ENCODE measurements at regions not wholly inside any gene's neighbourhood (a gene's known extent, or its start where the extent isn't known, plus 50 kb on each side); places are given as distances from the start of the nearest gene placed in this dataset.

GRCh38 chr5:30103452-30104202 lies 1089.9 kb upstream of the CDH6 start:
- Mint-ChIP-seq H3K27me3 (no peaks in the 10 kb centered on the region), H3K27ac (peak overlapping the region in 1 of 7 donors; percentile 13), H3K36me3 (no peaks in the 10 kb centered on the region), H3K9me3 (peaks cover 4 to 11% (median 7%) of the 10 kb centered on the region in 8 donors), H3K4me3 (no peak overlapping the region), H3K4me1 (no peaks in the 10 kb centered on the region)
- intact Hi-C loops (cut with micrococcal nuclease) = no loop called here
- Histone ChIP-seq H3K27ac (ENCODE audit: low read depth, low read length) (no peak overlapping the region), H3K27me3 (ENCODE audit: insufficient read depth, low read length) (no peaks in the 10 kb centered on the region), H3K9me3 (ENCODE audit: control insufficient read depth in 1 of 2, low read length in 2 of 2) (no peaks in the 10 kb centered on the region), H3K36me3 (ENCODE audit: insufficient read depth, low read length) (no peaks in the 10 kb centered on the region), H3K4me1 (ENCODE audit: insufficient read depth, low read length) (no peaks in the 10 kb centered on the region), H3K4me3 (ENCODE audit: low read length in 2 of 2) (no peak overlapping the region)
- POLR2A ChIA-PET (ENCODE audit: partially characterized antibody) = no interaction called here
- DNase-seq = no peak
- CTCF ChIA-PET (ENCODE audit: partially characterized antibody) = interaction anchor here (1.0 kb wide), 1 partner anchor 15 kb away, joined by 3 read pairs; no protein-coding TSS in a partner anchor

- ChIA-PET POLR2A (ENCODE audit: partially characterized antibody) (no interaction called here), CTCF (ENCODE audit: partially characterized antibody) (interaction anchor here (1.0 kb wide), 1 partner anchor 15 kb away, joined by 3 read pairs; no protein-coding TSS in a partner anchor)
These were observed 1090.4 kb upstream of the CDH6 start for GRCh38 chr5:30103052-30103451.

GRCh38 chr5:30102185-30102584 lies 1091.3 kb upstream of the CDH6 start:
- no peak overlapping the region for H3K4me3 Mint-ChIP-seq
- Histone ChIP-seq H3K36me3 (ENCODE audit: insufficient read depth, low read length) (no peaks in the 10 kb centered on the region), H3K9me3 (ENCODE audit: control insufficient read depth in 1 of 2, low read length in 2 of 2) (no peaks in the 10 kb centered on the region), H3K4me1 (ENCODE audit: insufficient read depth, low read length) (no peaks in the 10 kb centered on the region), H3K4me3 (ENCODE audit: low read length in 2 of 2) (no peak overlapping the region), H3K27ac (ENCODE audit: low read depth, low read length) (no peak overlapping the region), H3K27me3 (ENCODE audit: insufficient read depth, low read length) (no peaks in the 10 kb centered on the region)
- no peaks in the 10 kb centered on the region for H3K36me3 Mint-ChIP-seq
- H3K4me1 Mint-ChIP-seq = no peaks in the 10 kb centered on the region
- no peak for DNase-seq
- H3K27ac Mint-ChIP-seq = no peak overlapping the region
- H3K27me3 Mint-ChIP-seq = no peaks in the 10 kb centered on the region
- CTCF ChIA-PET (ENCODE audit: partially characterized antibody) = no interaction called here
- POLR2A ChIA-PET (ENCODE audit: partially characterized antibody) = no interaction called here
- intact Hi-C loops (cut with micrococcal nuclease) = no loop called here
- peaks cover 0 to 12% (median 7%) of the 10 kb centered on the region in 8 donors for H3K9me3 Mint-ChIP-seq

More at GRCh38 chr5:30103052-30103451, 1090.4 kb upstream of the CDH6 start:
- H3K4me3 ChIP-seq (ENCODE audit: low read length in 2 of 2) = no peak overlapping the region
- no peaks in the 10 kb centered on the region for H3K36me3 Mint-ChIP-seq
- no peak overlapping the region for H3K27ac Mint-ChIP-seq
- DNase-seq = no peak
- intact Hi-C loops (cut with micrococcal nuclease) = no loop called here
- H3K27ac ChIP-seq (ENCODE audit: low read depth, low read length) = no peak overlapping the region
- H3K27me3 Mint-ChIP-seq = no peaks in the 10 kb centered on the region
- H3K4me1 ChIP-seq (ENCODE audit: insufficient read depth, low read length) = no peaks in the 10 kb centered on the region
- peaks cover 4 to 9% (median 6%) of the 10 kb centered on the region in 8 donors for H3K9me3 Mint-ChIP-seq
- no peak overlapping the region for H3K4me3 Mint-ChIP-seq
- H3K4me1 Mint-ChIP-seq = no peaks in the 10 kb centered on the region
- H3K9me3 ChIP-seq (ENCODE audit: control insufficient read depth in 1 of 2, low read length in 2 of 2) = no peaks in the 10 kb centered on the region
- H3K36me3 ChIP-seq (ENCODE audit: insufficient read depth, low read length) = no peaks in the 10 kb centered on the region
- no peaks in the 10 kb centered on the region for H3K27me3 ChIP-seq (ENCODE audit: insufficient read depth, low read length)

GRCh38 chr5:30100929-30101328 lies 1092.6 kb upstream of the CDH6 start:
- H3K27ac ChIP-seq (ENCODE audit: low read depth, low read length) = no peak overlapping the region
- Mint-ChIP-seq H3K4me1 (no peaks in the 10 kb centered on the region), H3K4me3 (no peak overlapping the region), H3K36me3 (no peaks in the 10 kb centered on the region), H3K9me3 (peaks cover 0 to 15% (median 6%) of the 10 kb centered on the region in 8 donors), H3K27me3 (no peaks in the 10 kb centered on the region), H3K27ac (no peak overlapping the region)
- intact Hi-C loops (cut with micrococcal nuclease) = no loop called here
- ChIA-PET CTCF (ENCODE audit: partially characterized antibody) (no interaction called here), POLR2A (ENCODE audit: partially characterized antibody) (no interaction called here)
- H3K36me3 ChIP-seq (ENCODE audit: insufficient read depth, low read length) = no peaks in the 10 kb centered on the region
- no peaks in the 10 kb centered on the region for H3K27me3 ChIP-seq (ENCODE audit: insufficient read depth, low read length)
- no peak for DNase-seq
- no peaks in the 10 kb centered on the region for H3K4me1 ChIP-seq (ENCODE audit: insufficient read depth, low read length)
- H3K4me3 ChIP-seq (ENCODE audit: low read length in 2 of 2) = no peak overlapping the region
- H3K9me3 ChIP-seq (ENCODE audit: control insufficient read depth in 1 of 2, low read length in 2 of 2) = no peaks in the 10 kb centered on the region

DNA sequence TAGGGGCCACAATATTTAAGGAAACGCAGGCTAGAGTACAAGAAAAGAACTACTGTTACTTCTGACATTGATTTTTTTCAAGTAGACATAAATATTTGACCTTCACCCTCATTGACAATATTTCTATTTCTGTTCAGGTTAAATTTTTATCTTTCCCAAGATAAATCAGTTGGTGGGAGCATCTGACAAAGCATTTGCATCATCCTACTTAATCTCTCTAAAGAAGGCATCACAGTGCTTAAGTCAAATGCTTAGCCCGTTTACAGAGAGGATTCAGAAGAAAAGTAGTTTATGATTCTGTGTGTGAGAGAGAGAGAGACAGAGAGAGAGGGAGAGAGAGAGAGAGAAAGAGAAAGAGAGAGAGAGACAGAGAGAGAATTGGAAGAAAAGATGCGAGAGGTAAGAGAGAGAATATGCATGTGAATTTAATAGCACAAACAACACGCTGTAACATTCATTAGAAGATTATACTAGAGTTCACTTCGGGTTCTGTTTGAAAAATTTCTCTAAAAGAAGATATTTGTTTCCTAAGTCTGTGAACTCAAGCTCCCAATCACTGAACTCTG lies 1093.3 kb upstream of the CDH6 start:
- Histone ChIP-seq H3K27me3 (ENCODE audit: insufficient read depth, low read length) (no peaks in the 10 kb centered on the region), H3K9me3 (ENCODE audit: control insufficient read depth in 1 of 2, low read length in 2 of 2) (no peaks in the 10 kb centered on the region), H3K27ac (ENCODE audit: low read depth, low read length) (no peak overlapping the region), H3K36me3 (ENCODE audit: insufficient read depth, low read length) (no peaks in the 10 kb centered on the region), H3K4me3 (ENCODE audit: low read length in 2 of 2) (no peak overlapping the region), H3K4me1 (ENCODE audit: insufficient read depth, low read length) (no peaks in the 10 kb centered on the region)
- Mint-ChIP-seq H3K4me1 (no peaks in the 10 kb centered on the region), H3K27me3 (no peaks in the 10 kb centered on the region), H3K36me3 (no peaks in the 10 kb centered on the region), H3K27ac (no peak overlapping the region), H3K4me3 (no peak overlapping the region), H3K9me3 (peaks cover 3 to 19% (median 6%) of the 10 kb centered on the region in 8 donors)
- intact Hi-C loops (cut with micrococcal nuclease) = no loop called here
- ChIA-PET CTCF (ENCODE audit: partially characterized antibody) (no interaction called here), POLR2A (ENCODE audit: partially characterized antibody) (no interaction called here)
- no peak for DNase-seq

- POLR2A ChIA-PET (ENCODE audit: partially characterized antibody) = no interaction called here
These were observed 1093.9 kb upstream of the CDH6 start for GRCh38 chr5:30099634-30100033.

DNA sequence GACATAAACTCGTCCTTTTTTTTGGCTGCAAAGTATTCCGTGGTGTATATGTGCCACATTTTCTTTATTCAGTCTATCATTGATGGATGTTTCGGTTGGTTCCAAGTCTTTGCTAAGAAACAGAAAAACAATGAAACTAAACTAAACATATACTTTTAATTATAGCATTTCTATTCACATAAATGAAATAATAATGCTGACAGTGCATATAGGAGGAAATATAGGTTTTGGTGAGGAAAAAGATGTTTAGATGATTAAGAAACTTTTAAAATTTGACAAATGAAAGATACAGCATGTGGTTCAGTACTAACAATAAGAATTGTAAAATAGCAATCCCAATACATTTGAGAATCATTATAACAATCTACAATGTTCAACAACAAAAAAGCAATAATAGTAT lies 1094.5 kb upstream of the CDH6 start:
- no peak overlapping the region for H3K4me3 Mint-ChIP-seq

More at GRCh38 chr5:30099634-30100033, 1093.9 kb upstream of the CDH6 start:
- Histone ChIP-seq H3K4me3 (ENCODE audit: low read length in 2 of 2) (no peak overlapping the region), H3K9me3 (ENCODE audit: control insufficient read depth in 1 of 2, low read length in 2 of 2) (no peaks in the 10 kb centered on the region), H3K27ac (ENCODE audit: low read depth, low read length) (no peak overlapping the region), H3K36me3 (ENCODE audit: insufficient read depth, low read length) (no peaks in the 10 kb centered on the region), H3K27me3 (ENCODE audit: insufficient read depth, low read length) (no peaks in the 10 kb centered on the region), H3K4me1 (ENCODE audit: insufficient read depth, low read length) (no peaks in the 10 kb centered on the region)
- no peak overlapping the region for H3K27ac Mint-ChIP-seq
- H3K36me3 Mint-ChIP-seq = no peaks in the 10 kb centered on the region
- DNase-seq = no peak
- CTCF ChIA-PET (ENCODE audit: partially characterized antibody) = no interaction called here
- no peak overlapping the region for H3K4me3 Mint-ChIP-seq
- no peaks in the 10 kb centered on the region for H3K27me3 Mint-ChIP-seq
- intact Hi-C loops (cut with micrococcal nuclease) = loop anchor here (10.0 kb wide), 1 partner anchor 775 kb away; no protein-coding TSS in a partner anchor
- H3K4me1 Mint-ChIP-seq = no peaks in the 10 kb centered on the region
- H3K9me3 Mint-ChIP-seq = peaks cover 3 to 19% (median 6%) of the 10 kb centered on the region in 8 donors

More for the DNA sequence above, 1094.5 kb upstream of the CDH6 start:
- peaks cover 3 to 19% (median 6%) of the 10 kb centered on the region in 8 donors for H3K9me3 Mint-ChIP-seq
- Histone ChIP-seq H3K4me1 (ENCODE audit: insufficient read depth, low read length) (no peaks in the 10 kb centered on the region), H3K36me3 (ENCODE audit: insufficient read depth, low read length) (no peaks in the 10 kb centered on the region), H3K27ac (ENCODE audit: low read depth, low read length) (no peak overlapping the region), H3K4me3 (ENCODE audit: low read length in 2 of 2) (no peak overlapping the region), H3K9me3 (ENCODE audit: control insufficient read depth in 1 of 2, low read length in 2 of 2) (no peaks in the 10 kb centered on the region), H3K27me3 (ENCODE audit: insufficient read depth, low read length) (no peaks in the 10 kb centered on the region)
- CTCF ChIA-PET (ENCODE audit: partially characterized antibody) = no interaction called here
- DNase-seq = no peak
- no peaks in the 10 kb centered on the region for H3K36me3 Mint-ChIP-seq
- no peaks in the 10 kb centered on the region for H3K4me1 Mint-ChIP-seq
- no peaks in the 10 kb centered on the region for H3K27me3 Mint-ChIP-seq
- intact Hi-C loops (cut with micrococcal nuclease) = loop anchor here (10.0 kb wide), 1 partner anchor 776 kb away; no protein-coding TSS in a partner anchor
- POLR2A ChIA-PET (ENCODE audit: partially characterized antibody) = no interaction called here
- no peak overlapping the region for H3K27ac Mint-ChIP-seq

Measured in CD4-positive, alpha-beta memory T cell (primary cell).